Spinal cord (tissue), 9 donors: ENCODE measurements at regions not wholly inside any gene's neighbourhood (a gene's known extent, or its start where the extent isn't known, plus 50 kb on each side); places are given as distances from the start of the nearest gene placed in this dataset.
A peak's percentile ranks its signal among the peaks of the same experiment; 100 is the strongest.
"Not testable (repeated sequence)": the region's sequence is repeated elsewhere in the genome, so short reads cannot be mapped to it uniquely, and the experiment has no call there.

Experiments
- DNase-seq, 6 donors: peaks; one replicate each; pipeline versions ENCODE4 v3.0.0 to v3.0.0-alpha.2; 2013 to 2015; ENCODE audit warnings: low spot score in 6 of 6, low read depth in 4 of 6
- H3K27ac ChIP-seq: one replicate; pipeline ENCODE4 v1.5.1; 2013; ENCODE audit warnings: low read depth, low read length, control low read depth
- H3K27me3 ChIP-seq: one replicate; pipeline ENCODE4 v1.6.1; 2013; ENCODE audit warnings: low read length; ENCODE audit not compliant: control insufficient read depth, insufficient read depth
- H3K36me3 ChIP-seq: one replicate; pipeline ENCODE4 v1.6.1; 2013; ENCODE audit warnings: low read length; ENCODE audit not compliant: control insufficient read depth, insufficient read depth
- H3K4me1 ChIP-seq: one replicate; pipeline ENCODE4 v1.6.1; 2013; ENCODE audit warnings: low read length; ENCODE audit not compliant: control insufficient read depth, insufficient read depth
- H3K4me3 ChIP-seq: one replicate; pipeline ENCODE4 v1.5.1; 2013; ENCODE audit warnings: low read depth, low read length, control low read depth
- H3K9me3 ChIP-seq: one replicate; pipeline ENCODE4 v1.6.1; 2013; ENCODE audit warnings: low read length; ENCODE audit not compliant: control insufficient read depth, insufficient read depth
- WGBS: methylation state at CpG from one replicate; pipeline ENCODE4 v1.1.5; 2013; ENCODE audit warnings: missing lambda C conversion rate; ENCODE audit not compliant: insufficient coverage; 5-methylcytosine and 5-hydroxymethylcytosine counted together
- donor health status: healthy.

DNA sequence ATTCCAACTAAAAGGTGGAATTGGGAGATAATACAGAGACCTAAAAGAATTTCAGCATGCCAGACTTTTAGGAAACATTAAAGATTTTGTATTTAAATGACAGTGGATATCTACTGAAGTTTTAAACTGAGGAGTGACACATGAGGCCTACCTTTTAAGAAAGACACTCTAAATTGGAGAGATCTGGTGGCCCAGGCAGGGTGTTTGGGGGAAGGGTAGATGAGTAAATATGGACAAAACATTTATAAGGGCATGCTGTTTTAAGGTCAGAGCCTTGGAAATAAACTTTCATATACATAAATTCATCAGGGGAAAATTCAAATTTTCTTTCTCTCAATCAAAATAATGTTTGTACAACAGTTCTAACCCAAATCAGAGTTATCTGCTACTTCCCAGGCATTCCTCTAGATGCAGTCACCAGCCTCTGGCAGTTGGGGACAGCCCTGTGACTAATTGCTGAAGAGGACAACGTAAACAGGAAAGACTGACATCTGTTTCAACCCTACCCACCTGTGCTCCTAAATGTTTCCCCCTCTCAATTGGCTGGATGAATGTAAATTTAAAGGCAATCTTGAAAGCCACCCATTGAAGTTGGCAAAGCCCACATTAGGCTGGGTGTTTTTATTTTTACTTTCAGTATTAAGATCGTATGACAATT lies 1646.9 kb upstream of the ADGRL3 start:
- Histone ChIP-seq H3K4me3 (no peak overlapping the region), H3K9me3 (peaks cover 2% of the 10 kb centered on the region), H3K4me1 (no peaks in the 10 kb centered on the region), H3K27me3 (no peaks in the 10 kb centered on the region), H3K36me3 (no peaks in the 10 kb centered on the region), H3K27ac (no peak overlapping the region)
- WGBS, result no CpG with 5 or more reads among the region's 2 CpGs
- DNase-seq, result no peak

DNA sequence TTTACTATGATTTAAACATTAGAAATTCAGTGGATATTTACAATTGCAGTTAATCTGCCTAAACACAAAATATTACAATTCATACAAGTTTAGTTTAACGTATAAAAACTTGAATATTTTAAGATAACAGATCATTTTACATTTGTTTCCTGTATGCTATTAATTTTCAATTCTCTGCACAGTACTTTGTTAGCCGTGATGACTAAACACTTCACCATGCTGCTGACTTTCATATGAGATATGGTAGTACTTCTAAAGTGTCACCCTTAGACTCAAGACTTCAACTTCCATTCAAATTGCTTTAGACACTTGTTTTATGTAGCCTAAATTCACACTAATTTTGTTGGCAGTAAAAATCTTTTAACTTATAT lies 1646.4 kb upstream of the ADGRL3 start:
- no peak overlapping the region for H3K27ac ChIP-seq
- WGBS, result no CpG with 5 or more reads among the region's 2 CpGs
- no peaks in the 10 kb centered on the region for H3K4me1 ChIP-seq
- no peaks in the 10 kb centered on the region for H3K27me3 ChIP-seq
- H3K9me3 ChIP-seq, result peaks cover 2% of the 10 kb centered on the region
- no peak for DNase-seq
- no peak overlapping the region for H3K4me3 ChIP-seq
- no peaks in the 10 kb centered on the region for H3K36me3 ChIP-seq

DNA sequence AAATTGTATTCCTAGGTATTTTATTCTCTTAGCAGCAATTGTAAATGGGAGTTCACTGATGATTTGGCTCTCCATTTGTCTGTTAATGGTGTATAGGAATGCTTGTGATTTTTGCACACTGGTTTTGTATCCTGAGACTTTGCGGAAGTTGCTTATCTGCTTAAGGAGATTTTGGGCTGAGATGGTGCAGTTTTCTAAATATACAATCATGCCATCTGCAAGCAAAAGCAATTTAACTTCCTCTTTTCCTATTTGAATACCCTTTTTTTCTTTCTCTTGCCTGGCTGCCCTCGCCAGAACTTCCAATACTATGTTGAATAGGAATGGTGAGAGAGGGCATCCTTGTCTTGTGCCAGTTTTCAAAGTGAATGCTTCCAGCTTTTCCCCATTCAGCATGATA lies 1643.9 kb upstream of the ADGRL3 start:
- WGBS, result no CpG with 5 or more reads among the region's 2 CpGs
- H3K4me3 ChIP-seq, DNase-seq, H3K27me3 ChIP-seq, H3K36me3 ChIP-seq, H3K4me1 ChIP-seq, H3K27ac ChIP-seq, H3K9me3 ChIP-seq: not testable (repeated sequence)

DNA sequence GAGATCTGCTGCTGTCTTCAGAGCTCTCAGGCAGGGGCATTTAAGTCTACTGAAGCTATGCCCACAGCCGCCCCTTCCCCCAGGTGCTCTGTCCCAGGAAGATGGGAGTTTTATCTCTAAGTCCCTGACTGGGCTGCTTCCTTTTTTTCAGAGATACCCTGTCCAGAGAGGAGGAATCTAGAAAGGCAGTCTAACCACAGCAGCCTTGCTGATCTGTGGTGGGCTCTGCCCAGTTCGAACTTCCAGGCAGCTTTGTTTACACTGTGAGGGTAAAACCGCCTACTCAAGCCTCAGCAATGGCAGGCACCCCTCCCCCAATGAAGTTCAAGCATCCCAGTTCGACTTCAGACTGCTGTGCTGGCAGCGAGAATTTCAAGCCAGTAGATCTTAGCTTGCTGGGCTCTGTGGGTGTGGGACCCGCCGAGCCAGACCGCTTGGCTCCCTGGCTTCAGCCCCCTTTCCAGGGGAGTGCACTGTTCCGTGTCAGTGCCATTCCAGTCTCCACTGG lies 1639.9 kb upstream of the ADGRL3 start:
- not testable (repeated sequence) for H3K27ac ChIP-seq, DNase-seq, H3K9me3 ChIP-seq, H3K36me3 ChIP-seq, H3K4me3 ChIP-seq, H3K27me3 ChIP-seq, H3K4me1 ChIP-seq
- 89% methylated on average over 8 of the region's 9 CpGs for WGBS

DNA sequence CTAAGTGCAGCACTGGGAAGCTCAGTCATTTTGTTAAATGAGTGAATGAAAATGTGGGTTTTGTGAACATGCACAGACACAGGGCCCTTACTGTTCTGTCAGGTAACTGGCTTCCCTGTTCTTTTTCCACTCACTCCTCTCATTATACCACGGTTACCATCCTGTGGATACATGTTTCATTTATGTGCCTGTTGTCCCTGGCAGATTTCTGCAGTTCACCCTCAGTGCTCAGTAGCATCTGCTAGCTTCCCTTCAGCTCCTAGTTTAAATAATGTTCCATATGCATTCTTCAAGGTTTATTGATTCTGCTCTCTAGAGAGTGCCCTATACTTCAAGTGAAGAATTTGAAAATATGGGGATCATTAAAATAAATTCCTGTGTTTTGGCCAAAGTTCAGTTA lies 1634.3 kb upstream of the ADGRL3 start:
- Histone ChIP-seq H3K9me3 (no peaks in the 10 kb centered on the region), H3K36me3 (no peaks in the 10 kb centered on the region), H3K4me3 (no peak overlapping the region), H3K27ac (no peak overlapping the region), H3K4me1 (no peaks in the 10 kb centered on the region), H3K27me3 (no peaks in the 10 kb centered on the region)
- 0% methylated on average over 1 of the region's 1 CpG for WGBS
- peak in 2 of 6 donors; percentile 14 to 75 for DNase-seq

DNA sequence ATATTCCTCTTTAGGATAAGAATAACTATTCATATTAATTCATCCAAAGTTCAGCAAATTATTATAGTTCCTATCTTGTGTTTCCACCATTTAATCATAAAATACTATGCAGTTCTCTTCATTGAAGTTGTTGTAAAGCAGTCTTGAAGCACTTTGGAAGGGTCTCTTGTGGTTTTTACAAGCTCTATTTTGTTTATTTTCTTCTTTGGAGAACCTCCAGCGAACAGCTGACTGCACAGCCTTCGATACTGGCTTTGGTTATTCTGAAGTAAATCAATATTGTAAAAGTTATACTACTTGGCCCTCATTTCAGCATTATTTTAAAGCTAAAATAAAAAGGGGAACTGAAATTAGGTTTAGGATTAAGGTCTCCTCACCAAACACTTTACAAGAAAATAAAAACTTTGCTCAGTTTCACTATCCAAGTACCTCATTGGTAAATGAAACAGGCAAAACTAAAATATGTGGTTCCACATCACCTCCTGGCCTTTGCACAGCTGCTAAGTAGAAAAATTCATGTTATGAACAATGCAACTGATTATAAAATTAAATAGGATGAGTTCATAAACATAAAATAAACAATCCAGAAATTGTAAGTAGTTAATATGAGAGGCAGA lies 1629.2 kb upstream of the ADGRL3 start:
- Histone ChIP-seq H3K4me1 (no peaks in the 10 kb centered on the region), H3K27me3 (no peaks in the 10 kb centered on the region), H3K27ac (no peak overlapping the region), H3K4me3 (no peak overlapping the region), H3K9me3 (no peaks in the 10 kb centered on the region), H3K36me3 (no peaks in the 10 kb centered on the region)
- DNase-seq, result peak in 1 of 6 donors; percentile 4
- WGBS, result no CpG with 5 or more reads among the region's 2 CpGs

DNA sequence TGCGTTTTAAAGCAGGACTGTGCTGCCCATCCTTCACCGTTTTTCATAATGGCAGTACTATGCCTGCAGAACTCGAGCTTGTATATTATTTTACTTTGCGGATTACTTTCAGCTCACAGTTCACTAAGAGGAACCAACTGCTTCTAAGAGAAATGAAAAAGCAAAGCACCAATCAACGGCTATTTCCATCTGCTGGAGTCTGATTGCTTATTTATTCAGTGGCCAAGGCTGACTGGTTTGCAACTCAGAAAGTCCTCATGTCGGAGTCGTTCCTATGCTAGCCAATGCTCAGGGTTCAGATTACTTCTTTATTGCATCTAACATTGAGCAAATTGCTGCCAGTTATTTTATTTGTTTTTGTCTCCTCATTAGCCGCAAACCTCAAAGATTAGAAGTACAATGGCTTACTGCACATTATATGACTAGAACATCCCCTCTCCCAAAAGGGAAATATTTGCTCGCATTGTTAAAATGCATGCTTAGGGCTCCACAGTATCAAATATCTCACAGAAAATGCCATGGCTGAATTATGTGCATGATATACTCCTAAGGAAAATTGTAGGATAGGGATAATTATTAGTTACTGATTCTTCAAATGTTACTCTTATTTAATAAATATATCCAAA lies 1628.2 kb upstream of the ADGRL3 start:
- Histone ChIP-seq H3K4me3 (no peak overlapping the region), H3K27me3 (no peaks in the 10 kb centered on the region), H3K4me1 (no peaks in the 10 kb centered on the region), H3K9me3 (no peaks in the 10 kb centered on the region), H3K36me3 (no peaks in the 10 kb centered on the region), H3K27ac (no peak overlapping the region)
- peak in 2 of 6 donors; percentile 11 to 79 for DNase-seq
- 73% methylated on average over 5 of the region's 9 CpGs for WGBS

DNA sequence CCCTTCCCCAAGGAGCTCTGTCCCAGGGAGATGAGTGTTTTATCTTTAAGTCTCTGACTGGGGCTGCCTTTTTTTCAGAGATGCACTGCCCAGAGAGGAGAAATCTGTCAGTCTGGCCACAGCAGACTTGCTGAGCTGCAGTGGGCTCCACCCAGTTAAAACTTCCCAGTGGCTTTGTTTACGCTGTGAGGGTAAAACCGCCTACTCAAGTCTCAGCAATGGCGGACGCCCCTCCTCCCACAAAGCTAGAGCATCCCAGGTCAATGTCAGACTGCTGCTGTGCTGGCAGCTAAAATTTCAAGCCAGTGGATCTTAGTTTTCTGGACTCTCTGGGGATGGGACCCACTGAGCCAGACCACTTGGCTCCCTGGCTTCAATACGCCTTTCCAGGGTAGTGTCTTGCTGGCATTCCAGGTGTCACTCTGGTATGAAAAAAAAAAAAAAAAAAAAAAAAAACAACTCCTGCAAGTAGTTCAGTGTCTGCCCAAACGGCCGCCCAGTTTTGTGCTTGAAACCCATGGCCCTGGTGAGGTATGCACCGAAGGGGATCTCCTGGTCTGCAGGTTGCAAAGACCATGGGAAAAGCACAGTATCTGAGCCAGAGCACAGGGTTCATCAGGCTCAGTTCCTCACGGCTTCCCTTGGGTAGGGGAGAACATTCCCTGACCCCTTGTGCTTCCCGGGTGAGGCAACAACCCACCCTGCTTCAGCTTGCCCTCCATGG lies 1616.1 kb upstream of the ADGRL3 start:
- H3K27ac ChIP-seq, result no peak overlapping the region
- no peak overlapping the region for H3K4me3 ChIP-seq
- no peaks in the 10 kb centered on the region for H3K36me3 ChIP-seq
- H3K27me3 ChIP-seq, result no peaks in the 10 kb centered on the region
- 100% methylated on average over 5 of the region's 10 CpGs for WGBS
- DNase-seq, result no peak
- H3K4me1 ChIP-seq, result no peaks in the 10 kb centered on the region
- H3K9me3 ChIP-seq, result no peaks in the 10 kb centered on the region

DNA sequence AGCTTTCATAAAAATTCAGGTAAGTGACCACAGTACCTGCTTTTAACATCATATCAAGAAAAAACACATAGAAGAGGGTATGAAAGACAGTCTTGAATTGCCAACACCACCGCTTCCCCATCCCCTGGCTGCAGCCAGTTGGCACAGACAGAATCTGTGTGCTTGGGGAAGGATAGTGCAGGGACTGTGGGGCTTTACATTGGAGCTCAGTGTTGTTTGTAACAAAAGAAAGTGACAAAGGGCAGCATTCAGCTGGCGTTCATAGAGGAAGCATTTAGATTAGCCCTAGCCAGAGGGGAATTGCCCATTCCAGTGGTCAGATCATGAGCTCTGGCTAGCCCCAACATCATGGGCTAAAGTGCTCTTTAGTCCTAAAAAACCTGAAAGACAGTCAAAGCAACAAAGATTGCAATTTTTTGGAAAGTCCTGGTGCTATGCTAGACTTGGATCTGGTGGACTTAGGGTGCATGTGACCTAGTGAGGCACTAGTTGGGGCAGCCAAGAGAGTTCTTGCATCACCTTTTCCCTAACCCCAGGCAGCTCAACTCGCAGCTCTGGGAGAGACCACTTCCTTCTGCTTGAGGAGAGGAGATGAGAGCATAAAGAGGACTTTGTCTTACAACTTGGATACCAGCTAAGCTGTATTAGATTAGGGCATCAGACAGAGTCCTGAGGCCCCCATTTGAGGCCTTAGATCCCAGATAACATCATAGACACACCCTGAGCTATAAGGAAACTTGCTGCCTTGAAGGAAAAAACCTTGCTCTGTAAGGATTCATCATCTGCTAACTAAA lies 1602.4 kb upstream of the ADGRL3 start:
- Histone ChIP-seq H3K4me3 (no peak overlapping the region), H3K4me1 (no peaks in the 10 kb centered on the region), H3K9me3 (no peaks in the 10 kb centered on the region), H3K27me3 (no peaks in the 10 kb centered on the region), H3K27ac (no peak overlapping the region), H3K36me3 (no peaks in the 10 kb centered on the region)
- DNase-seq, result peak in 1 of 6 donors; percentile 32
- WGBS, result 36% methylated on average over 1 of the region's 3 CpGs
